Stimulated activated naive CD8-positive, alpha-beta T cell treated with anti-CD3 and anti-CD28 coated beads, Interleukin-15, amount 100 ng/mL, for 72 hours (primary cell): ENCODE measurements at regions not wholly inside any gene's neighbourhood (a gene's known extent, or its start where the extent isn't known, plus 50 kb on each side); places are given as distances from the start of the nearest gene placed in this dataset.

ENCODE experiments used
- ATAC-seq: fragments of 150-1000 bp; cut with Tn5 transposase; 2 replicates; pipeline ENCODE4 v1.10.0; 2021; ENCODE audit warnings: mild to moderate bottlenecking, moderate library complexity
- DNase-seq, 2 donors: peaks; one replicate each; pipeline ENCODE4 v3.0.0; 2021 to 2022
- H3K27ac Mint-ChIP-seq, 2 donors: one replicate each; pipeline ENCODE4 v1.8.0; 2022; ENCODE audit warnings: mild to moderate bottlenecking in 2 of 2, mixed read lengths in 2 of 2, moderate library complexity in 2 of 2
- H3K27me3 Mint-ChIP-seq: one replicate; pipeline ENCODE4 v1.8.0; 2022; ENCODE audit warnings: mixed read lengths
- H3K4me1 Mint-ChIP-seq: one replicate; pipeline ENCODE4 v1.8.0; 2022; ENCODE audit warnings: mild to moderate bottlenecking, mixed read lengths
- H3K4me3 Mint-ChIP-seq, 2 donors: one replicate each; pipeline ENCODE4 v1.8.0; 2022; ENCODE audit warnings: mild to moderate bottlenecking in 2 of 2, mixed read lengths in 2 of 2, moderate library complexity in 1 of 2
- H3K9me3 Mint-ChIP-seq, 2 donors: one replicate each; pipeline ENCODE4 v1.8.0; 2022; ENCODE audit warnings: mixed read lengths in 2 of 2

GRCh38 chr10:69742928-69743602, 58.6 kb upstream of the COL13A1 start:
- no peak for DNase-seq
- H3K4me3 Mint-ChIP-seq = no peak overlapping the region
- ATAC-seq = peak; percentile 35
- H3K9me3 Mint-ChIP-seq = no peaks in the 10 kb centered on the region
- peaks cover 16% of the 10 kb centered on the region for H3K27me3 Mint-ChIP-seq
- no peak overlapping the region for H3K27ac Mint-ChIP-seq
- H3K4me1 Mint-ChIP-seq = no peaks in the 10 kb centered on the region

GRCh38 chr10:69744971-69745370, 56.7 kb upstream of the COL13A1 start:
- no peaks in the 10 kb centered on the region for H3K4me1 Mint-ChIP-seq
- H3K9me3 Mint-ChIP-seq = no peaks in the 10 kb centered on the region
- no peak overlapping the region for H3K4me3 Mint-ChIP-seq
- ATAC-seq (no peak), DNase-seq (no peak)
- H3K27me3 Mint-ChIP-seq = peaks cover 33% of the 10 kb centered on the region
- H3K27ac Mint-ChIP-seq = no peak overlapping the region

GRCh38 chr10:69745698-69746097, 56.0 kb upstream of the COL13A1 start:
- peaks cover 32% of the 10 kb centered on the region for H3K27me3 Mint-ChIP-seq
- H3K27ac Mint-ChIP-seq = no peak overlapping the region
- H3K4me1 Mint-ChIP-seq = no peaks in the 10 kb centered on the region
- H3K4me3 Mint-ChIP-seq = no peak overlapping the region
- no peak for DNase-seq
- no peaks in the 10 kb centered on the region for H3K9me3 Mint-ChIP-seq
- peak; percentile 79 for ATAC-seq

- Mint-ChIP-seq H3K9me3 (no peaks in the 10 kb centered on the region), H3K4me1 (no peaks in the 10 kb centered on the region), H3K4me3 (no peak overlapping the region), H3K27ac (no peak overlapping the region), H3K27me3 (peaks cover 26% of the 10 kb centered on the region)
- DNase-seq (no peak), ATAC-seq (no peak)
Measured at GRCh38 chr10:69747179-69747578, 54.5 kb upstream of the COL13A1 start.

GRCh38 chr10:69748621-69749020, 53.1 kb upstream of the COL13A1 start:
- Mint-ChIP-seq H3K27me3 (peaks cover 29% of the 10 kb centered on the region), H3K4me1 (no peaks in the 10 kb centered on the region), H3K4me3 (no peak overlapping the region), H3K9me3 (no peaks in the 10 kb centered on the region), H3K27ac (no peak overlapping the region)
- no peak for DNase-seq
- no peak for ATAC-seq

- ATAC-seq = no peak
- H3K27ac Mint-ChIP-seq = no peak overlapping the region
- DNase-seq = no peak
- H3K27me3 Mint-ChIP-seq = peaks cover 29% of the 10 kb centered on the region
- no peaks in the 10 kb centered on the region for H3K9me3 Mint-ChIP-seq
- no peak overlapping the region for H3K4me3 Mint-ChIP-seq
- no peaks in the 10 kb centered on the region for H3K4me1 Mint-ChIP-seq
Measured at GRCh38 chr10:69749178-69750010, 52.3 kb upstream of the COL13A1 start.

GRCh38 chr10:69750011-69750373, 51.7 kb upstream of the COL13A1 start:
- Mint-ChIP-seq H3K4me1 (no peaks in the 10 kb centered on the region), H3K27me3 (peaks cover 29% of the 10 kb centered on the region), H3K4me3 (no peak overlapping the region), H3K27ac (peak overlapping the region in 1 of 2 donors; percentile 79), H3K9me3 (no peaks in the 10 kb centered on the region)
- ATAC-seq (no peak), DNase-seq (no peak)

GRCh38 chr10:69750725-69751124, 51.0 kb upstream of the COL13A1 start:
- no peak for DNase-seq
- peaks cover 29% of the 10 kb centered on the region for H3K27me3 Mint-ChIP-seq
- H3K27ac Mint-ChIP-seq = no peak overlapping the region
- no peaks in the 10 kb centered on the region for H3K9me3 Mint-ChIP-seq
- ATAC-seq = no peak
- H3K4me1 Mint-ChIP-seq = no peaks in the 10 kb centered on the region
- H3K4me3 Mint-ChIP-seq = no peak overlapping the region

- DNase-seq (no peak), ATAC-seq (no peak)
- H3K9me3 Mint-ChIP-seq = no peaks in the 10 kb centered on the region
- no peak overlapping the region for H3K27ac Mint-ChIP-seq
- H3K4me1 Mint-ChIP-seq = no peaks in the 10 kb centered on the region
- H3K27me3 Mint-ChIP-seq = peaks cover 29% of the 10 kb centered on the region
- no peak overlapping the region for H3K4me3 Mint-ChIP-seq
Measured at GRCh38 chr10:69751214-69751613, 50.5 kb upstream of the COL13A1 start.
